HG03460 (cell line): ENCODE measurements at regions not wholly inside any gene's neighbourhood (a gene's known extent, or its start where the extent isn't known, plus 50 kb on each side); places are given as distances from the start of the nearest gene placed in this dataset.

Experiments used
- ATAC-seq: cut with Tn5 transposase; IDR thresholded peaks from one replicate; pipeline ENCODE4 v1.9.1; 2021; ENCODE audit not compliant: unreplicated experiment

- no peak for ATAC-seq
These were observed 351.9 kb downstream of the EPM2A start for GRCh38 chr6:145383428-145383827.

- ATAC-seq = no peak
These were observed 350.8 kb downstream of the EPM2A start for GRCh38 chr6:145384503-145384902.

GRCh38 chr6:145396499-145396898 lies 338.8 kb downstream of the EPM2A start:
- ATAC-seq = no peak

GRCh38 chr6:145400508-145400907 lies 334.8 kb downstream of the EPM2A start:
- no peak for ATAC-seq

- ATAC-seq = no peak
These were observed 330.2 kb downstream of the EPM2A start for GRCh38 chr6:145405006-145405551.

GRCh38 chr6:145406783-145407182 lies 328.5 kb downstream of the EPM2A start:
- no peak for ATAC-seq

- no peak for ATAC-seq
These were observed 319.7 kb downstream of the EPM2A start for GRCh38 chr6:145415616-145416015.

- ATAC-seq = no peak
These were observed 314.7 kb downstream of the EPM2A start for GRCh38 chr6:145420599-145420998.

GRCh38 chr6:145423936-145424335 lies 311.4 kb downstream of the EPM2A start:
- ATAC-seq = no peak

GRCh38 chr6:145427232-145427631 lies 308.1 kb downstream of the EPM2A start:
- no peak for ATAC-seq

- ATAC-seq = no peak
These were observed 306.6 kb downstream of the EPM2A start for GRCh38 chr6:145428706-145429105.

- no peak for ATAC-seq
These were observed 293.2 kb downstream of the EPM2A start for GRCh38 chr6:145442110-145442509.

GRCh38 chr6:145445674-145446073 lies 289.6 kb downstream of the EPM2A start:
- no peak for ATAC-seq

- no peak for ATAC-seq
These were observed 284.3 kb downstream of the EPM2A start for GRCh38 chr6:145451029-145451428.

- no peak for ATAC-seq
These were observed 281.9 kb downstream of the EPM2A start for GRCh38 chr6:145453376-145453775.

- no peak for ATAC-seq
These were observed 281.3 kb downstream of the EPM2A start for GRCh38 chr6:145454006-145454405.

- no peak for ATAC-seq
These were observed 277.8 kb downstream of the EPM2A start for GRCh38 chr6:145457556-145457955.

GRCh38 chr6:145468534-145468933 lies 266.8 kb downstream of the EPM2A start:
- ATAC-seq = no peak

- no peak for ATAC-seq
These were observed 266.3 kb downstream of the EPM2A start for GRCh38 chr6:145469021-145469420.

GRCh38 chr6:145475794-145476396 lies 259.4 kb downstream of the EPM2A start:
- no peak for ATAC-seq

- ATAC-seq = no peak
These were observed 255.3 kb downstream of the EPM2A start for GRCh38 chr6:145480024-145480423.

- ATAC-seq = no peak
These were observed 251.9 kb downstream of the EPM2A start for GRCh38 chr6:145483191-145483996.
